ENCODE measurements at regions not wholly inside any gene's neighbourhood (a gene's known extent, or its start where the extent isn't known, plus 50 kb on each side); places are given as distances from the start of the nearest gene placed in this dataset.

GRCh38 chr22:49461674-49462073 is 366.0 kb downstream of the BRD1 start (continued):
- TF ChIP-seq MLX (CRISPR knock-in tag; IDR thresholded peaks at IDR 0.05) (no peak), CCAR2 (optimal IDR thresholded peaks at IDR 0.05; ENCODE audit: low read depth, low read length) (no peak), REPIN1 (CRISPR knock-in tag; IDR thresholded peaks at IDR 0.05; ENCODE audit: borderline replicate concordance, low read depth) (no peak), ZNF781 (CRISPR knock-in tag; IDR thresholded peaks at IDR 0.05; ENCODE audit: borderline replicate concordance, not compliant biosample characterization) (no peak), TEAD3 (CRISPR knock-in tag; optimal IDR thresholded peaks at IDR 0.05; ENCODE audit: borderline replicate concordance) (no peak), PRPF4 (IDR thresholded peaks at IDR 0.05; ENCODE audit: low read depth, low read length, poor library complexity, severe bottlenecking) (no peak), MZF1 (CRISPR knock-in tag; IDR thresholded peaks at IDR 0.05; ENCODE audit: borderline replicate concordance) (no peak), IRX3 (CRISPR knock-in tag; IDR thresholded peaks at IDR 0.05; ENCODE audit: borderline replicate concordance, low read depth) (no peak), SIX4 (CRISPR knock-in tag; IDR thresholded peaks at IDR 0.05) (no peak), KLF6 (CRISPR knock-in tag; IDR thresholded peaks at IDR 0.05) (no peak), ZNF484 (CRISPR knock-in tag; IDR thresholded peaks at IDR 0.05; ENCODE audit: borderline replicate concordance, low read depth) (no peak), KMT2B (CRISPR knock-in tag; IDR thresholded peaks at IDR 0.05) (no peak), ZBTB8A (CRISPR knock-in tag; IDR thresholded peaks at IDR 0.05; ENCODE audit: borderline replicate concordance, low read depth) (no peak)
- TF ChIP-seq, protein P1, sequence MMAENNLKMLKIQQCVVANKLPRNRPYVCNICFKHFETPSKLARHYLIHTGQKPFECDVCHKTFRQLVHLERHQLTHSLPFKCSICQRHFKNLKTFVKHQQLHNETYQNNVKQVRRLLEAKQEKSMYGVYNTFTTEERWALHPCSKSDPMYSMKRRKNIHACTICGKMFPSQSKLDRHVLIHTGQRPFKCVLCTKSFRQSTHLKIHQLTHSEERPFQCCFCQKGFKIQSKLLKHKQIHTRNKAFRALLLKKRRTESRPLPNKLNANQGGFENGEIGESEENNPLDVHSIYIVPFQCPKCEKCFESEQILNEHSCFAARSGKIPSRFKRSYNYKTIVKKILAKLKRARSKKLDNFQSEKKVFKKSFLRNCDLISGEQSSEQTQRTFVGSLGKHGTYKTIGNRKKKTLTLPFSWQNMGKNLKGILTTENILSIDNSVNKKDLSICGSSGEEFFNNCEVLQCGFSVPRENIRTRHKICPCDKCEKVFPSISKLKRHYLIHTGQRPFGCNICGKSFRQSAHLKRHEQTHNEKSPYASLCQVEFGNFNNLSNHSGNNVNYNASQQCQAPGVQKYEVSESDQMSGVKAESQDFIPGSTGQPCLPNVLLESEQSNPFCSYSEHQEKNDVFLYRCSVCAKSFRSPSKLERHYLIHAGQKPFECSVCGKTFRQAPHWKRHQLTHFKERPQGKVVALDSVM (CRISPR knock-in tag; IDR thresholded peaks at IDR 0.05) = no peak

All from HepG2 (cell line).